Neuronal stem cell (in vitro differentiated cells): ENCODE measurements at regions not wholly inside any gene's neighbourhood (a gene's known extent, or its start where the extent isn't known, plus 50 kb on each side); places are given as distances from the start of the nearest gene placed in this dataset.

Experiments
- DNase-seq: peaks from one replicate; pipeline ENCODE4 v3.0.0-alpha.2; 2013; ENCODE audit warnings: low spot score
- H2AFZ ChIP-seq: one replicate; pipeline ENCODE4 v1.6.1; 2013; ENCODE audit warnings: mild to moderate bottlenecking, low read length, inconsistent platforms
- H2AK5ac ChIP-seq: 2 replicates; pipeline ENCODE4 v1.6.1; 2013; ENCODE audit warnings: low read depth, mild to moderate bottlenecking, inconsistent platforms, low read length, moderate library complexity, mixed read lengths
- H2BK120ac ChIP-seq: 2 replicates; pipeline ENCODE4 v1.6.1; 2013; ENCODE audit warnings: low read depth, mild to moderate bottlenecking, inconsistent platforms, low read length, moderate library complexity, mixed read lengths
- H2BK12ac ChIP-seq: one replicate; pipeline ENCODE4 v1.6.1; 2013; ENCODE audit warnings: low read length, inconsistent platforms
- H2BK15ac ChIP-seq: 2 replicates; pipeline ENCODE4 v1.6.1; 2013; ENCODE audit warnings: mild to moderate bottlenecking, low read length, inconsistent platforms, mixed read lengths
- H2BK5ac ChIP-seq: one replicate; pipeline ENCODE4 v1.6.1; 2013; ENCODE audit warnings: inconsistent platforms, mild to moderate bottlenecking, low read length, moderate library complexity
- H3K14ac ChIP-seq: one replicate; pipeline ENCODE4 v1.6.1; 2013; ENCODE audit warnings: low read length, inconsistent platforms
- H3K18ac ChIP-seq: 2 replicates; pipeline ENCODE4 v1.6.1; 2013; ENCODE audit warnings: low read length, inconsistent platforms
- H3K23ac ChIP-seq: 2 replicates; pipeline ENCODE4 v1.6.1; 2013; ENCODE audit warnings: low read depth, mild to moderate bottlenecking, mixed read lengths, low read length, inconsistent platforms; ENCODE audit not compliant: poor library complexity
- H3K27ac ChIP-seq: replicated peaks from 3 replicates; pipeline ENCODE4 v1.5.1; 2013; ENCODE audit warnings: low read length, inconsistent platforms
- H3K27me3 ChIP-seq, 3 experiments: 2 replicates each; pipeline ENCODE4 v1.6.1; 2013; ENCODE audit warnings: low read length in 3 of 3, mild to moderate bottlenecking in 2 of 3, inconsistent platforms in 1 of 3, low read depth in 1 of 3, mixed read lengths in 1 of 3, moderate library complexity in 1 of 3; ENCODE audit not compliant: control insufficient read depth in 3 of 3, insufficient read depth in 3 of 3
- H3K36me3 ChIP-seq, 2 donors: replicated peaks in 1 of 2; 2 replicates each; pipeline ENCODE4 v1.6.1; 2013; ENCODE audit warnings: low read length in 2 of 2; ENCODE audit not compliant: control insufficient read depth in 2 of 2, insufficient read depth in 2 of 2
- H3K4ac ChIP-seq: 2 replicates; pipeline ENCODE4 v1.6.1; 2013; ENCODE audit warnings: inconsistent platforms, mild to moderate bottlenecking, low read length, moderate library complexity
- H3K4me1 ChIP-seq, 2 donors: 1 replicate in 1 of 2; 2 replicates in 1 of 2; pipeline ENCODE4 v1.6.1; 2013; ENCODE audit warnings: low read length in 2 of 2, low read depth in 1 of 2; ENCODE audit not compliant: control insufficient read depth in 2 of 2, insufficient read depth in 1 of 2
- H3K4me2 ChIP-seq: one replicate; pipeline ENCODE4 v1.6.1; 2013; ENCODE audit warnings: mild to moderate bottlenecking, low read length, inconsistent platforms; ENCODE audit not compliant: insufficient read depth, poor library complexity, severe bottlenecking
- H3K4me3 ChIP-seq, 2 donors: 2 replicates each; pipeline ENCODE4 v1.5.1; 2013; ENCODE audit warnings: low read length in 2 of 2, mild to moderate bottlenecking in 2 of 2, inconsistent platforms in 1 of 2, moderate library complexity in 1 of 2
- H3K79me1 ChIP-seq: one replicate; pipeline ENCODE4 v1.6.1; 2013; ENCODE audit warnings: low read depth, mild to moderate bottlenecking, inconsistent platforms, low read length, moderate library complexity
- H3K9ac ChIP-seq: one replicate; pipeline ENCODE4 v1.6.1; 2013; ENCODE audit warnings: mild to moderate bottlenecking, low read depth, low read length, inconsistent platforms; ENCODE audit not compliant: poor library complexity
- H3K9me3 ChIP-seq, 2 donors: replicated peaks in 1 of 2; 2 replicates each; pipeline versions ENCODE3 to v1.6.1; 2013; ENCODE audit warnings: low read length in 2 of 2, mild to moderate bottlenecking in 2 of 2, inconsistent platforms in 1 of 2, low read depth in 1 of 2, mixed read lengths in 1 of 2, moderate library complexity in 1 of 2; ENCODE audit not compliant: control insufficient read depth in 2 of 2, insufficient read depth in 1 of 2
- H4K8ac ChIP-seq: one replicate; pipeline ENCODE4 v1.6.1; 2013; ENCODE audit warnings: low read depth, mild to moderate bottlenecking, inconsistent platforms, low read length, moderate library complexity
- H4K91ac ChIP-seq: one replicate; pipeline ENCODE4 v1.6.1; 2013; ENCODE audit warnings: low read length, low read depth, mild to moderate bottlenecking, inconsistent platforms; ENCODE audit not compliant: poor library complexity
- whole genome bisulfite sequencing, 2 donors: extraction: QIAGEN DNeasy Blood & Tissue Kit; methylation state at CpG; one replicate each; pipeline ENCODE4 v1.1.7; 2013; ENCODE audit warnings: missing lambda C conversion rate in 2 of 2, mixed read lengths in 1 of 2; ENCODE audit not compliant: insufficient read length in 2 of 2, insufficient replicate concordance in 1 of 2; ENCODE audit errors: extremely low coverage in 2 of 2; 5-methylcytosine and 5-hydroxymethylcytosine counted together

DNA sequence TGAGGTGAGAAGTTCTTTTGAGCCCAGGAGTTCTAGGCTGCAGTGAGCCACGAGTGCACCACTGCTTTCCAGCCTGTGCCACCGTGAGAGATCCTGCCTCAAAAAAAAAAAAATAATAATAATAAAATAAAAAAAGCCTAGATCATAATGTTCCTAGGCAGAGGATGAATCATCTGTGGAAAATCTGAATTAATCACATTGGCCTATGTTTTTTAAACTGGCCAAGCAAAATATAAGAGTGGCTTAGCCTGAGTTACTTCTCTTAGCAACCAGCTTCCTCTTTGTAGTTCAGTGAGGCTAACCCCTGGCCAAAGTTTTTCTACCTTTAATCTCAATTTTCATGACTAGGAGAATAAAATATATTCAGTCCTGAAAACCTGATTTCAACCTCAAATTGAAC lies 614.6 kb downstream of the PPP4R3C start:
- H4K91ac ChIP-seq = no peak overlapping the region
- no peak overlapping the region for H4K8ac ChIP-seq
- no peak overlapping the region for H2BK12ac ChIP-seq
- no peak overlapping the region for H3K4ac ChIP-seq
- no peaks in the 10 kb centered on the region for H3K36me3 ChIP-seq
- no CpG with 5 or more reads among the region's 2 CpGs for WGBS, 2 donors
- no peak overlapping the region for H2BK120ac ChIP-seq
- no peak overlapping the region for H2AFZ ChIP-seq
- H3K14ac ChIP-seq = no peak overlapping the region
- no peaks in the 10 kb centered on the region for H3K79me1 ChIP-seq
- no peak for DNase-seq
- H3K4me2 ChIP-seq = no peak overlapping the region
- H3K4me1 ChIP-seq = no peaks in the 10 kb centered on the region
- H3K4me3 ChIP-seq = no peak overlapping the region
- no peak overlapping the region for H2BK5ac ChIP-seq
- no peak overlapping the region for H2BK15ac ChIP-seq
- no peaks in the 10 kb centered on the region for H3K9me3 ChIP-seq
- no peak overlapping the region for H3K27ac ChIP-seq
- H3K9ac ChIP-seq = no peak overlapping the region
- no peak overlapping the region for H2AK5ac ChIP-seq
- H3K18ac ChIP-seq = no peak overlapping the region
- H3K27me3 ChIP-seq = no peaks in the 10 kb centered on the region
- no peak overlapping the region for H3K23ac ChIP-seq

DNA sequence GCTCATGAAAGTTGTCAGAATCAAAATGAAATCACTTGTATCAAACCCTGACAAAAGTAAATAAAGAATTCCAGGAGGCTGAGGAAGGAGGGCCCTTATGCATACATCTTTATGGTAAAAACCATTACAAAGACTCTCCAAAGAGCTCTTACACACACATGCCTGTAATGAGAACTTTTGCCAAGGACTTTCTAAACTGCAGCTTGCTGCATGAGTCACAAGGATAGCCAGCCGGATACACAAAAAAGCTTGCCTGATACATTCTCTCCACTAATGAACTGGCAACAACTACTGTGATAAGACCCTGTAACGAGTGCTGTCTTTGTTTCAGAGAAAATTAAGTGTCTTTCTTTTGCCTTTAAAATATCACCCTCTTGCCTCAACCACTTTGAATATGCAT lies 618.1 kb downstream of the PPP4R3C start:
- no peak overlapping the region for H2BK12ac ChIP-seq
- H3K27ac ChIP-seq = no peak overlapping the region
- H3K36me3 ChIP-seq = no peaks in the 10 kb centered on the region
- H2BK5ac ChIP-seq = no peak overlapping the region
- no peaks in the 10 kb centered on the region for H3K9me3 ChIP-seq
- H3K79me1 ChIP-seq = no peaks in the 10 kb centered on the region
- H2BK120ac ChIP-seq = no peak overlapping the region
- H2AFZ ChIP-seq = no peak overlapping the region
- no peak overlapping the region for H2AK5ac ChIP-seq
- no CpG with 5 or more reads among the region's 2 CpGs for WGBS, 2 donors
- no peaks in the 10 kb centered on the region for H3K4me1 ChIP-seq
- H4K91ac ChIP-seq = no peak overlapping the region
- no peak overlapping the region for H3K14ac ChIP-seq
- no peak overlapping the region for H2BK15ac ChIP-seq
- no peak overlapping the region for H3K9ac ChIP-seq
- H3K23ac ChIP-seq = no peak overlapping the region
- H3K4me3 ChIP-seq = no peak overlapping the region
- no peak overlapping the region for H3K4me2 ChIP-seq
- H3K4ac ChIP-seq = no peak overlapping the region
- H3K27me3 ChIP-seq = no peaks in the 10 kb centered on the region
- no peak for DNase-seq
- no peak overlapping the region for H4K8ac ChIP-seq
- no peak overlapping the region for H3K18ac ChIP-seq

DNA sequence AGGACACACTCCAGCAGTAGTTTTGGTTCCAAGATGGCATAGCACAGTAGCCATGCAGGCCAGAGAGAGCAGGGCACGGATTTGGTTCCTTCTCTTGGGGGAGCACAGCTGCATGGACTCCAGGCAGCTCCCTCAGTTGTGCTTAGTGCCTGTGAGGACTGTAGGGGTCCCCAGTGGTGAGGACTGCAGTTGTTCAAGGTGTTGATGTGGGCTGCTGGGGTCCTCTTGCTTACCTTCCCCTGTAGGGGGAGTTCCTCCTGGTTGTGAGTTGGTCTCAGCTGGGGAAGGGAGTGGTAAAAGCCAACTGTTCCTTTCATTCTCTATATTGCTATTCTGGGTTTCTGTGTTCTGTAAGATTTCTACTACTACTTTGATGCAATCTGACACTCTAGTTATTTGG lies 606.5 kb downstream of the MAGEB5 start:
- Histone ChIP-seq H3K4me3 (no peak overlapping the region), H3K9ac (no peak overlapping the region), H3K27ac (no peak overlapping the region), H3K79me1 (no peaks in the 10 kb centered on the region), H2BK12ac (no peak overlapping the region), H2BK15ac (no peak overlapping the region), H3K4ac (no peak overlapping the region), H2BK120ac (no peak overlapping the region), H2BK5ac (peak overlapping the region; percentile 39), H3K18ac (no peak overlapping the region), H3K27me3 (no peaks in the 10 kb centered on the region), H3K4me1 (no peaks in the 10 kb centered on the region), H2AFZ (no peak overlapping the region), H3K36me3 (no peaks in the 10 kb centered on the region), H4K8ac (no peak overlapping the region), H3K9me3 (no peaks in the 10 kb centered on the region), H3K14ac (no peak overlapping the region), H2AK5ac (no peak overlapping the region), H4K91ac (no peak overlapping the region), H3K23ac (no peak overlapping the region), H3K4me2 (no peak overlapping the region)
- no CpG with 5 or more reads among the region's 1 CpG for WGBS, 2 donors
- no peak for DNase-seq

DNA sequence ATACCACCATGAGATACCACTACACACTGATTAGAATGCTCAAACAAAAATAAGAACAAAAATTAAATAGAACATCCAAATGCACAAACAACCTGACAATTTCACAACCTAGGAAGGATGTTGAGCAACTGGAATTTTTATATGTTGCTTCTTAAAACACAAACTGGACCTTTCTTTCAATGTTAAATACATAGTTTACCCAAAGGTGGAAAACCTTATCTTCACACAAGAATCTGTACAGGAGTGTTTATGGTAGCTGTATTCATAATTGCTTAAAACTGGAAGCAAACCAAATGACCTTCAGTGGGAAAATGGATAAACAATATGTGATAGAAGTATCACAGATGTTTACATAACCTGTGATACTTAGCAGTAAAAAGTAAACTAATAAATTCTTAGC lies 573.8 kb downstream of the MAGEB5 start:
- H3K23ac ChIP-seq = no peak overlapping the region
- H3K14ac ChIP-seq = no peak overlapping the region
- no peak overlapping the region for H4K91ac ChIP-seq
- H3K27me3 ChIP-seq = no peaks in the 10 kb centered on the region
- no peak overlapping the region for H3K4me3 ChIP-seq
- H2BK120ac ChIP-seq = no peak overlapping the region
- no peak overlapping the region for H3K9ac ChIP-seq
- H3K4me1 ChIP-seq = no peaks in the 10 kb centered on the region
- no peak overlapping the region for H2AFZ ChIP-seq
- H3K36me3 ChIP-seq = no peaks in the 10 kb centered on the region
- no peak overlapping the region for H2BK15ac ChIP-seq
- no peak overlapping the region for H4K8ac ChIP-seq
- no peak overlapping the region for H2BK5ac ChIP-seq
- H3K4me2 ChIP-seq = no peak overlapping the region
- no peak overlapping the region for H3K27ac ChIP-seq
- H2BK12ac ChIP-seq = no peak overlapping the region
- H3K4ac ChIP-seq = no peak overlapping the region
- H3K18ac ChIP-seq = no peak overlapping the region
- no peak for DNase-seq
- H3K79me1 ChIP-seq = no peaks in the 10 kb centered on the region
- H2AK5ac ChIP-seq = no peak overlapping the region
- H3K9me3 ChIP-seq = no peaks in the 10 kb centered on the region
